ENCODE measurements at regions not wholly inside any gene's neighbourhood (a gene's known extent, or its start where the extent isn't known, plus 50 kb on each side); places are given as distances from the start of the nearest gene placed in this dataset.

- no peak for DNase-seq
These were observed 1566.9 kb upstream of the PIK3C3 start for GRCh38 chr18:40388121-40388520.

GRCh38 chr18:40387130-40387787 lies 1567.8 kb upstream of the PIK3C3 start:
- no peak for DNase-seq

GRCh38 chr18:40382197-40382596 lies 1572.8 kb upstream of the PIK3C3 start:
- no peak for DNase-seq

- DNase-seq: no peak
These were observed 1574.2 kb upstream of the PIK3C3 start for GRCh38 chr18:40380686-40381439.

GRCh38 chr18:40375837-40376236 lies 1579.2 kb upstream of the PIK3C3 start:
- no peak for DNase-seq

GRCh38 chr18:40371673-40372072 lies 1583.4 kb upstream of the PIK3C3 start:
- DNase-seq: no peak

- DNase-seq: no peak
These were observed 1587.5 kb upstream of the PIK3C3 start for GRCh38 chr18:40367576-40367975.

GRCh38 chr18:40366521-40366920 lies 1588.5 kb upstream of the PIK3C3 start:
- DNase-seq: no peak

GRCh38 chr18:40365526-40365925 lies 1589.5 kb upstream of the PIK3C3 start:
- peak; percentile 36 for DNase-seq

- DNase-seq: no peak
These were observed 1594.5 kb upstream of the PIK3C3 start for GRCh38 chr18:40360558-40360957.

- no peak for DNase-seq
These were observed 1597.5 kb upstream of the PIK3C3 start for GRCh38 chr18:40357536-40357935.

- DNase-seq: peak; percentile 15
These were observed 1598.9 kb upstream of the PIK3C3 start for GRCh38 chr18:40356168-40356567.

GRCh38 chr18:40355726-40356125 lies 1599.3 kb upstream of the PIK3C3 start:
- DNase-seq: no peak

- no peak for DNase-seq
These were observed 1606.8 kb upstream of the PIK3C3 start for GRCh38 chr18:40348196-40348595.

GRCh38 chr18:40347261-40347660 lies 1607.8 kb upstream of the PIK3C3 start:
- DNase-seq: peak; percentile 31

- DNase-seq: no peak
These were observed 1608.9 kb upstream of the PIK3C3 start for GRCh38 chr18:40346146-40346545.

- DNase-seq: no peak
These were observed 1613.3 kb upstream of the PIK3C3 start for GRCh38 chr18:40341701-40342100.

- no peak for DNase-seq
These were observed 1616.8 kb upstream of the PIK3C3 start for GRCh38 chr18:40338284-40338683.

- DNase-seq: no peak
These were observed 1628.0 kb upstream of the PIK3C3 start for GRCh38 chr18:40326985-40327384.

GRCh38 chr18:40325988-40326387 lies 1629.0 kb upstream of the PIK3C3 start:
- DNase-seq: no peak

GRCh38 chr18:40314199-40314598 lies 1640.8 kb upstream of the PIK3C3 start:
- DNase-seq: no peak

GRCh38 chr18:40313030-40313642 lies 1641.9 kb upstream of the PIK3C3 start:
- no peak for DNase-seq

- DNase-seq: no peak
These were observed 1647.4 kb upstream of the PIK3C3 start for GRCh38 chr18:40307627-40308026.

- DNase-seq: no peak
These were observed 1658.2 kb upstream of the PIK3C3 start for GRCh38 chr18:40296717-40297413.
